Naive thymus-derived CD8-positive, alpha-beta T cell (primary cell): ENCODE measurements at regions not wholly inside any gene's neighbourhood (a gene's known extent, or its start where the extent isn't known, plus 50 kb on each side); places are given as distances from the start of the nearest gene placed in this dataset.

Experiments
- ATAC-seq, 2 donors: fragments of 150-1000 bp; cut with Tn5 transposase in 1 of 2; sonication (Bioruptor Pico), chemical (Tn5 transposase) in 1 of 2; 1 replicate in 1 of 2; 2 replicates in 1 of 2; pipeline ENCODE4 v1.10.0; 2021; ENCODE audit warnings: mild to moderate bottlenecking in 2 of 2, moderate library complexity in 2 of 2
- POLR2A ChIA-PET: fragments of 350-600 bp; sonication (Branson Sonifier 250); formaldehyde crosslinking; loops from one replicate; lab custom pipeline; 2021; ENCODE audit warnings: antibody characterized with exemption; lab: Charles Lee
- DNase-seq, 10 donors: peaks; one replicate each; pipeline versions ENCODE4 v3.0.0 to v3.0.0-alpha.2; 2020 to 2022
- H3K27ac Mint-ChIP-seq, 10 donors: one replicate each; pipeline ENCODE4 v1.8.0; 2020 to 2022; ENCODE audit warnings: mild to moderate bottlenecking in 10 of 10, mixed read lengths in 10 of 10, moderate library complexity in 4 of 10, inconsistent platforms in 1 of 10
- H3K27me3 Mint-ChIP-seq, 5 donors: one replicate each; pipeline ENCODE4 v1.8.0; 2021 to 2022; ENCODE audit warnings: mixed read lengths in 5 of 5
- H3K36me3 Mint-ChIP-seq, 3 donors: one replicate each; pipeline ENCODE4 v1.8.0; 2020 to 2022; ENCODE audit warnings: mixed read lengths in 3 of 3, mild to moderate bottlenecking in 2 of 3, inconsistent platforms in 1 of 3
- H3K4me1 Mint-ChIP-seq, 4 donors: one replicate each; pipeline ENCODE4 v1.8.0; 2021 to 2022; ENCODE audit warnings: mixed read lengths in 4 of 4
- H3K4me3 Mint-ChIP-seq, 10 donors: one replicate each; pipeline ENCODE4 v1.8.0; 2020 to 2022; ENCODE audit warnings: mild to moderate bottlenecking in 10 of 10, mixed read lengths in 10 of 10, moderate library complexity in 6 of 10, inconsistent platforms in 1 of 10
- H3K9me3 Mint-ChIP-seq, 9 donors: one replicate each; pipeline ENCODE4 v1.8.0; 2020 to 2022; ENCODE audit warnings: mixed read lengths in 9 of 9, mild to moderate bottlenecking in 3 of 9, inconsistent platforms in 1 of 9, moderate library complexity in 1 of 9

- H3K9me3 Mint-ChIP-seq, result no peaks in the 10 kb centered on the region
- ATAC-seq, result no peak
- no peak overlapping the region for H3K4me3 Mint-ChIP-seq
- no peak overlapping the region for H3K27ac Mint-ChIP-seq
- H3K27me3 Mint-ChIP-seq, result peaks cover 0 to 5% (median 0%) of the 10 kb centered on the region in 5 donors
- H3K4me1 Mint-ChIP-seq, result no peaks in the 10 kb centered on the region
- POLR2A ChIA-PET, result no interaction called here
- H3K36me3 Mint-ChIP-seq, result no peaks in the 10 kb centered on the region
- no peak for DNase-seq
Measured at GRCh38 chr6:147870506-147871110, 362.1 kb downstream of the SAMD5 start.

- POLR2A ChIA-PET, result no interaction called here
- no peak for DNase-seq
- H3K27me3 Mint-ChIP-seq, result peaks cover 0 to 5% (median 0%) of the 10 kb centered on the region in 5 donors
Measured at GRCh38 chr6:147872002-147872401, 363.5 kb downstream of the SAMD5 start.

GRCh38 chr6:147873816-147874215 lies 365.3 kb downstream of the SAMD5 start:
- POLR2A ChIA-PET, result no interaction called here
- no peaks in the 10 kb centered on the region for H3K36me3 Mint-ChIP-seq
- no peak for ATAC-seq
- H3K4me1 Mint-ChIP-seq, result no peaks in the 10 kb centered on the region
- no peak for DNase-seq
- H3K4me3 Mint-ChIP-seq, result no peak overlapping the region
- no peaks in the 10 kb centered on the region for H3K9me3 Mint-ChIP-seq
- no peak overlapping the region for H3K27ac Mint-ChIP-seq
- H3K27me3 Mint-ChIP-seq, result peaks cover 0 to 5% (median 0%) of the 10 kb centered on the region in 5 donors

More at GRCh38 chr6:147872002-147872401, 363.5 kb downstream of the SAMD5 start:
- no peaks in the 10 kb centered on the region for H3K36me3 Mint-ChIP-seq
- H3K9me3 Mint-ChIP-seq, result no peaks in the 10 kb centered on the region
- no peak overlapping the region for H3K27ac Mint-ChIP-seq
- H3K4me3 Mint-ChIP-seq, result no peak overlapping the region
- no peak for ATAC-seq
- H3K4me1 Mint-ChIP-seq, result no peaks in the 10 kb centered on the region

- no peaks in the 10 kb centered on the region for H3K36me3 Mint-ChIP-seq
- no peak for ATAC-seq
- no peaks in the 10 kb centered on the region for H3K9me3 Mint-ChIP-seq
- peaks cover 0 to 5% (median 0%) of the 10 kb centered on the region in 5 donors for H3K27me3 Mint-ChIP-seq
- POLR2A ChIA-PET, result no interaction called here
- no peaks in the 10 kb centered on the region for H3K4me1 Mint-ChIP-seq
- DNase-seq, result no peak
- H3K4me3 Mint-ChIP-seq, result no peak overlapping the region
- H3K27ac Mint-ChIP-seq, result no peak overlapping the region
Measured at GRCh38 chr6:147874322-147874721, 365.8 kb downstream of the SAMD5 start.

GRCh38 chr6:147879031-147879580 lies 370.6 kb downstream of the SAMD5 start:
- H3K36me3 Mint-ChIP-seq, result no peaks in the 10 kb centered on the region
- no peak for ATAC-seq

GRCh38 chr6:147881432-147881831 lies 372.9 kb downstream of the SAMD5 start:
- DNase-seq, result no peak
- Mint-ChIP-seq H3K36me3 (no peaks in the 10 kb centered on the region), H3K27ac (no peak overlapping the region), H3K27me3 (no peaks in the 10 kb centered on the region), H3K4me3 (no peak overlapping the region), H3K4me1 (no peaks in the 10 kb centered on the region), H3K9me3 (peaks cover 0 to 2% (median 0%) of the 10 kb centered on the region in 9 donors)
- POLR2A ChIA-PET, result no interaction called here
- ATAC-seq, result no peak

More at GRCh38 chr6:147879031-147879580, 370.6 kb downstream of the SAMD5 start:
- DNase-seq, result no peak
- H3K4me3 Mint-ChIP-seq, result no peak overlapping the region
- H3K9me3 Mint-ChIP-seq, result no peaks in the 10 kb centered on the region
- no peaks in the 10 kb centered on the region for H3K4me1 Mint-ChIP-seq
- POLR2A ChIA-PET, result no interaction called here
- peaks cover 0 to 5% (median 0%) of the 10 kb centered on the region in 5 donors for H3K27me3 Mint-ChIP-seq
- H3K27ac Mint-ChIP-seq, result no peak overlapping the region

- no peaks in the 10 kb centered on the region for H3K4me1 Mint-ChIP-seq
- H3K4me3 Mint-ChIP-seq, result no peak overlapping the region
- no peak overlapping the region for H3K27ac Mint-ChIP-seq
- peaks cover 0 to 5% (median 0%) of the 10 kb centered on the region in 3 donors for H3K36me3 Mint-ChIP-seq
- DNase-seq, result no peak
- H3K27me3 Mint-ChIP-seq, result peaks cover 0 to 4% (median 0%) of the 10 kb centered on the region in 5 donors
- POLR2A ChIA-PET, result no interaction called here
- H3K9me3 Mint-ChIP-seq, result peaks cover 0 to 25% (median 5%) of the 10 kb centered on the region in 9 donors
- no peak for ATAC-seq
Measured at GRCh38 chr6:147888374-147888773, 379.9 kb downstream of the SAMD5 start.

- ATAC-seq, result no peak
- Mint-ChIP-seq H3K27ac (no peak overlapping the region), H3K36me3 (peaks cover 0 to 5% (median 0%) of the 10 kb centered on the region in 3 donors), H3K4me3 (no peak overlapping the region), H3K27me3 (peaks cover 0 to 4% (median 0%) of the 10 kb centered on the region in 5 donors), H3K9me3 (peaks cover 0 to 25% (median 5%) of the 10 kb centered on the region in 9 donors), H3K4me1 (no peaks in the 10 kb centered on the region)
- POLR2A ChIA-PET, result no interaction called here
- DNase-seq, result no peak
Measured at GRCh38 chr6:147891671-147892070, 383.2 kb downstream of the SAMD5 start.

- Mint-ChIP-seq H3K36me3 (peaks cover 0 to 5% (median 0%) of the 10 kb centered on the region in 3 donors), H3K27me3 (peaks cover 0 to 4% (median 0%) of the 10 kb centered on the region in 5 donors), H3K4me1 (no peaks in the 10 kb centered on the region), H3K4me3 (no peak overlapping the region), H3K9me3 (peaks cover 0 to 17% (median 4%) of the 10 kb centered on the region in 9 donors), H3K27ac (no peak overlapping the region)
- DNase-seq (no peak), ATAC-seq (no peak)
- POLR2A ChIA-PET, result no interaction called here
Measured at GRCh38 chr6:147892476-147892875, 384.0 kb downstream of the SAMD5 start.

GRCh38 chr6:147895272-147895671 lies 386.8 kb downstream of the SAMD5 start:
- DNase-seq, result no peak
- no peak for ATAC-seq
- Mint-ChIP-seq H3K27ac (no peak overlapping the region), H3K36me3 (no peaks in the 10 kb centered on the region), H3K9me3 (peaks cover 0 to 4% (median 0%) of the 10 kb centered on the region in 9 donors), H3K4me3 (no peak overlapping the region), H3K27me3 (peaks cover 0 to 4% (median 0%) of the 10 kb centered on the region in 5 donors), H3K4me1 (no peaks in the 10 kb centered on the region)
- POLR2A ChIA-PET, result no interaction called here

GRCh38 chr6:147900247-147900830 lies 391.8 kb downstream of the SAMD5 start:
- no peak for ATAC-seq
- Mint-ChIP-seq H3K27me3 (peaks cover 0 to 4% (median 0%) of the 10 kb centered on the region in 5 donors), H3K27ac (no peak overlapping the region), H3K4me1 (no peaks in the 10 kb centered on the region), H3K4me3 (no peak overlapping the region), H3K36me3 (no peaks in the 10 kb centered on the region), H3K9me3 (peaks cover 0 to 2% (median 0%) of the 10 kb centered on the region in 9 donors)
- DNase-seq, result no peak
- POLR2A ChIA-PET, result no interaction called here

GRCh38 chr6:147903321-147903720 lies 394.8 kb downstream of the SAMD5 start:
- ATAC-seq, result no peak
- DNase-seq, result no peak
- Mint-ChIP-seq H3K36me3 (no peaks in the 10 kb centered on the region), H3K4me3 (no peak overlapping the region), H3K27me3 (peaks cover 0 to 4% (median 0%) of the 10 kb centered on the region in 5 donors), H3K9me3 (peaks cover 0 to 1% (median 0%) of the 10 kb centered on the region in 9 donors), H3K27ac (no peak overlapping the region), H3K4me1 (no peaks in the 10 kb centered on the region)
- POLR2A ChIA-PET, result no interaction called here

- no peak for ATAC-seq
- no peaks in the 10 kb centered on the region for H3K4me1 Mint-ChIP-seq
Measured at GRCh38 chr6:147903931-147904330, 395.4 kb downstream of the SAMD5 start.

More at GRCh38 chr6:147903931-147904330, 395.4 kb downstream of the SAMD5 start:
- Mint-ChIP-seq H3K27ac (no peak overlapping the region), H3K27me3 (peaks cover 0 to 4% (median 0%) of the 10 kb centered on the region in 5 donors), H3K9me3 (peaks cover 0 to 1% (median 0%) of the 10 kb centered on the region in 9 donors), H3K36me3 (no peaks in the 10 kb centered on the region), H3K4me3 (no peak overlapping the region)
- DNase-seq, result no peak
- POLR2A ChIA-PET, result no interaction called here
